ENCODE measurements at regions not wholly inside any gene's neighbourhood (a gene's known extent, or its start where the extent isn't known, plus 50 kb on each side); places are given as distances from the start of the nearest gene placed in this dataset.

DNA sequence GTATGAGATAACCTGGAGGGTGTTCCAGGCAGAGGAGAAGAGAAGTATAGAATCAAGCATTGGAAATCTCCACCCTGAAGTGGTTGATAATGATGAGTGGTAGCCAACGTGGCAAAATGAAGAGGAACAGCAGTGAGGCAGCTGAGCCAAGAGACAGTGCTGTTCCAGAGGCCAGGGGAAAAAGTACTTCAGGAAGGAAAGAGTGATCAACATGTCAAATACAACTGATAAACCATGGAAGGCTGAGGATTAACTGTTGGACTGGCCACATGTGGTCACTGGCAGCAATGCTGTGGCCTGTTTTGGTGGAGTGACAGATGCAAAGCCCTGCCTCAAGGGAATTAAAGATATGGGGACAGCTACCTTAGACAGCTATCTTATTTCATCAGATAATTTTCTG lies 51.9 kb upstream of the RMP24 start:
- TF ChIP-seq, protein P1, sequence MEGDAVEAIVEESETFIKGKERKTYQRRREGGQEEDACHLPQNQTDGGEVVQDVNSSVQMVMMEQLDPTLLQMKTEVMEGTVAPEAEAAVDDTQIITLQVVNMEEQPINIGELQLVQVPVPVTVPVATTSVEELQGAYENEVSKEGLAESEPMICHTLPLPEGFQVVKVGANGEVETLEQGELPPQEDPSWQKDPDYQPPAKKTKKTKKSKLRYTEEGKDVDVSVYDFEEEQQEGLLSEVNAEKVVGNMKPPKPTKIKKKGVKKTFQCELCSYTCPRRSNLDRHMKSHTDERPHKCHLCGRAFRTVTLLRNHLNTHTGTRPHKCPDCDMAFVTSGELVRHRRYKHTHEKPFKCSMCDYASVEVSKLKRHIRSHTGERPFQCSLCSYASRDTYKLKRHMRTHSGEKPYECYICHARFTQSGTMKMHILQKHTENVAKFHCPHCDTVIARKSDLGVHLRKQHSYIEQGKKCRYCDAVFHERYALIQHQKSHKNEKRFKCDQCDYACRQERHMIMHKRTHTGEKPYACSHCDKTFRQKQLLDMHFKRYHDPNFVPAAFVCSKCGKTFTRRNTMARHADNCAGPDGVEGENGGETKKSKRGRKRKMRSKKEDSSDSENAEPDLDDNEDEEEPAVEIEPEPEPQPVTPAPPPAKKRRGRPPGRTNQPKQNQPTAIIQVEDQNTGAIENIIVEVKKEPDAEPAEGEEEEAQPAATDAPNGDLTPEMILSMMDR (IDR thresholded peaks at IDR 0.05): no peak
- TF ChIP-seq POLR2A (IDR thresholded peaks at IDR 0.05): no peak

All from adrenal gland (tissue), 5 donors.